ENCODE measurements at regions not wholly inside any gene's neighbourhood (a gene's known extent, or its start where the extent isn't known, plus 50 kb on each side); places are given as distances from the start of the nearest gene placed in this dataset.

GRCh38 chr20:24718277-24718676 lies 230.8 kb upstream of the CST7 start:
- no peak for FAIRE-seq

- FAIRE-seq, result no peak
Measured at GRCh38 chr20:24718696-24719095, 230.4 kb upstream of the CST7 start.

GRCh38 chr20:24720957-24721356 lies 228.1 kb upstream of the CST7 start:
- FAIRE-seq, result no peak

- FAIRE-seq, result no peak
Measured at GRCh38 chr20:24721891-24722568, 227.0 kb upstream of the CST7 start.

GRCh38 chr20:24722586-24722985 lies 226.5 kb upstream of the CST7 start:
- no peak for FAIRE-seq

- no peak for FAIRE-seq
Measured at GRCh38 chr20:24723186-24723585, 225.9 kb upstream of the CST7 start.

- FAIRE-seq, result no peak
Measured at GRCh38 chr20:24723647-24724352, 225.3 kb upstream of the CST7 start.

GRCh38 chr20:24724982-24725533 lies 224.0 kb upstream of the CST7 start:
- no peak for FAIRE-seq

GRCh38 chr20:24727795-24728194 lies 221.3 kb upstream of the CST7 start:
- FAIRE-seq, result no peak

GRCh38 chr20:24729896-24730605 lies 219.0 kb upstream of the CST7 start:
- FAIRE-seq, result no peak

GRCh38 chr20:24730750-24731149 lies 218.3 kb upstream of the CST7 start:
- FAIRE-seq, result no peak

GRCh38 chr20:24731312-24731711 lies 217.8 kb upstream of the CST7 start:
- no peak for FAIRE-seq

- no peak for FAIRE-seq
Measured at GRCh38 chr20:24732076-24732475, 217.0 kb upstream of the CST7 start.

GRCh38 chr20:24732599-24732998 lies 216.5 kb upstream of the CST7 start:
- FAIRE-seq, result no peak

- FAIRE-seq, result no peak
Measured at GRCh38 chr20:24733416-24733815, 215.7 kb upstream of the CST7 start.

GRCh38 chr20:24734139-24734538 lies 214.9 kb upstream of the CST7 start:
- no peak for FAIRE-seq

- FAIRE-seq, result no peak
Measured at GRCh38 chr20:24735263-24735662, 213.8 kb upstream of the CST7 start.

GRCh38 chr20:24736131-24736843 lies 212.8 kb upstream of the CST7 start:
- FAIRE-seq, result no peak

GRCh38 chr20:24736844-24737211 lies 212.2 kb upstream of the CST7 start:
- no peak for FAIRE-seq

GRCh38 chr20:24737212-24737850 lies 211.7 kb upstream of the CST7 start:
- FAIRE-seq, result no peak

GRCh38 chr20:24738058-24738775 lies 210.9 kb upstream of the CST7 start:
- FAIRE-seq, result no peak

All from islet of Langerhans (tissue), 1 donor.